ENCODE measurements at regions not wholly inside any gene's neighbourhood (a gene's known extent, or its start where the extent isn't known, plus 50 kb on each side); places are given as distances from the start of the nearest gene placed in this dataset.

DNA sequence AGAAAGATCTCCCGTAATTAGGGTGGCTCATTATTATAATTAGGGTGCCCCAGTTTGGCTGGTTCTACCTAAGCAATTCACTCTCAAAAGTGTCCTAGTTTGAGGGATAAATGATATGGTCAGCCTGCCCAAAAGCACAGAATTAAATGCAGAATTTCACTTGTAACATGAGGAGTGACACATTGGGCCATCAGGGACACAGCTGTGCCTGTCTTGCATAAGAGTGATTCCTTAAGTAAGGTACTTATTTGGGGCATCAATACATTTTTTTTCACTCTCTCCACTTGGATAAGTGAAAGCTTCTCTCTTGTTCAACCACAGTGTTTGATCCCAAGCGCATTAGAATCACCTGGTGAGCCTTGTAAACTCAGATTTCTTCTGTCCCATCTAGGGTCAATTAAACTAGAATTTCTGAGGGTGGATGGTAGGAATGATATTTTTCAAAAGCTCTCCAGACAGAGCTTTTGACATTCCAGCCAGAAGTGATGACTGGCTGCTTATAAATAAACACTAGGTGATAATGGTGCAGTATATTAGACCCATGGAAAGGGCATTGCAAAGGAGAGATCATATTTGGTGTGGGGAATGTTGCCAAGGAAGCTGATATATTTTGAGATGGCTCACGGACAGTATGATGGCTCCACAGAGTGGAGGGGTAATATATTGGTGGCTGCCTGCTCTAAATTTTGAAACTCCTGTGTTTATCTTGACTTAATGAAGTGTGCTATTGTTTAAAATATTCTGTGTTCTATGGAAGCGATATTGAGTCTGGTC lies 458.1 kb upstream of the RASGRP1 start:
- ChIA-PET CTCF (no interaction called here), POLR2A (no interaction called here)
- no peaks in the 10 kb centered on the region for H3K9me3 Mint-ChIP-seq
- peaks cover 4% of the 10 kb centered on the region for H3K27me3 Mint-ChIP-seq (ENCODE audit: low read depth)
- H3K36me3 Mint-ChIP-seq: no peaks in the 10 kb centered on the region
- no peak for TF ChIP-seq ZNF263 (CRISPR knock-in tag; IDR thresholded peaks at IDR 0.05; ENCODE audit: low read depth)
- no peak for TF ChIP-seq TCF7 (CRISPR knock-in tag; IDR thresholded peaks at IDR 0.05; ENCODE audit: low read depth)
- peaks cover 44% of the 10 kb centered on the region for H3K4me1 Mint-ChIP-seq
- DNase-seq (ENCODE audit: low spot score) (no peak), ATAC-seq (no peak)
- no peak overlapping the region for H3K27ac Mint-ChIP-seq
- H3K4me3 Mint-ChIP-seq: no peak overlapping the region

DNA sequence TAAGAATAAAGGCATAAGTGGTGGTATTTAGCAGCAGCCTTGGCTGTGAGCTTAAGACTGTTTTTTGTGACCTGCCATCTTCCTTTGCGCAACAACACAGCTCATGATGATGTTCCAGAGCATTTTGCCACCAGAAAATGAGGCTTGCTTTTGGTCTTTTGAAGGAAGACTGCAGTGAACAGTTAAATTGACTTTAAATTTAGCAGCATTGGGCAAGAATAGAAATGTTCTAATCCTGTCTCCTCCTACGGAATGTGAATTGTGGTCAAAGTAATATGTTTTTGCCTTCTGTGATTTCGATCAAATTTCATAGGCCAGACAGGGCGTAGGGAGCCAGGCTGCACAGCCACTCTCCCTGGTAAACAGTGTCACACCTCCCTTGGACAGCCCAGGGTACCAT lies 460.7 kb upstream of the RASGRP1 start:
- TF ChIP-seq, protein P1, sequence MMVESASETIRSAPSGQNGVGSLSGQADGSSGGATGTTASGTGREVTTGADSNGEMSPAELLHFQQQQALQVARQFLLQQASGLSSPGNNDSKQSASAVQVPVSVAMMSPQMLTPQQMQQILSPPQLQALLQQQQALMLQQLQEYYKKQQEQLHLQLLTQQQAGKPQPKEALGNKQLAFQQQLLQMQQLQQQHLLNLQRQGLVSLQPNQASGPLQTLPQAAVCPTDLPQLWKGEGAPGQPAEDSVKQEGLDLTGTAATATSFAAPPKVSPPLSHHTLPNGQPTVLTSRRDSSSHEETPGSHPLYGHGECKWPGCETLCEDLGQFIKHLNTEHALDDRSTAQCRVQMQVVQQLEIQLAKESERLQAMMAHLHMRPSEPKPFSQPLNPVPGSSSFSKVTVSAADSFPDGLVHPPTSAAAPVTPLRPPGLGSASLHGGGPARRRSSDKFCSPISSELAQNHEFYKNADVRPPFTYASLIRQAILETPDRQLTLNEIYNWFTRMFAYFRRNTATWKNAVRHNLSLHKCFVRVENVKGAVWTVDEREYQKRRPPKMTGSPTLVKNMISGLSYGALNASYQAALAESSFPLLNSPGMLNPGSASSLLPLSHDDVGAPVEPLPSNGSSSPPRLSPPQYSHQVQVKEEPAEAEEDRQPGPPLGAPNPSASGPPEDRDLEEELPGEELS (CRISPR knock-in tag; IDR thresholded peaks at IDR 0.05): no peak
- TF ChIP-seq EMX1 (CRISPR knock-in tag; IDR thresholded peaks at IDR 0.05) (no peak), GABPB1 (CRISPR knock-in tag; IDR thresholded peaks at IDR 0.05) (no peak), JUN (CRISPR knock-in tag; IDR thresholded peaks at IDR 0.05) (no peak), ESRRA (CRISPR knock-in tag; IDR thresholded peaks at IDR 0.05; ENCODE audit: borderline replicate concordance) (no peak), ZBTB21 (CRISPR knock-in tag; IDR thresholded peaks at IDR 0.05; ENCODE audit: borderline replicate concordance) (no peak), MXD4 (CRISPR knock-in tag; IDR thresholded peaks at IDR 0.05; ENCODE audit: borderline replicate concordance) (no peak), NFYB (CRISPR knock-in tag; conservative IDR thresholded peaks at IDR 0.05; ENCODE audit: low read depth) (no peak), NFATC4 (CRISPR knock-in tag; IDR thresholded peaks at IDR 0.05) (no peak), ZNF263 (CRISPR knock-in tag; IDR thresholded peaks at IDR 0.05; ENCODE audit: low read depth) (no peak)
- TF ChIP-seq, protein P2, sequence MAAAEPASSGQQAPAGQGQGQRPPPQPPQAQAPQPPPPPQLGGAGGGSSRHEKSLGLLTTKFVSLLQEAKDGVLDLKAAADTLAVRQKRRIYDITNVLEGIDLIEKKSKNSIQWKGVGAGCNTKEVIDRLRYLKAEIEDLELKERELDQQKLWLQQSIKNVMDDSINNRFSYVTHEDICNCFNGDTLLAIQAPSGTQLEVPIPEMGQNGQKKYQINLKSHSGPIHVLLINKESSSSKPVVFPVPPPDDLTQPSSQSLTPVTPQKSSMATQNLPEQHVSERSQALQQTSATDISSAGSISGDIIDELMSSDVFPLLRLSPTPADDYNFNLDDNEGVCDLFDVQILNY (CRISPR knock-in tag; IDR thresholded peaks at IDR 0.05): no peak
- TF ChIP-seq, protein P3, sequence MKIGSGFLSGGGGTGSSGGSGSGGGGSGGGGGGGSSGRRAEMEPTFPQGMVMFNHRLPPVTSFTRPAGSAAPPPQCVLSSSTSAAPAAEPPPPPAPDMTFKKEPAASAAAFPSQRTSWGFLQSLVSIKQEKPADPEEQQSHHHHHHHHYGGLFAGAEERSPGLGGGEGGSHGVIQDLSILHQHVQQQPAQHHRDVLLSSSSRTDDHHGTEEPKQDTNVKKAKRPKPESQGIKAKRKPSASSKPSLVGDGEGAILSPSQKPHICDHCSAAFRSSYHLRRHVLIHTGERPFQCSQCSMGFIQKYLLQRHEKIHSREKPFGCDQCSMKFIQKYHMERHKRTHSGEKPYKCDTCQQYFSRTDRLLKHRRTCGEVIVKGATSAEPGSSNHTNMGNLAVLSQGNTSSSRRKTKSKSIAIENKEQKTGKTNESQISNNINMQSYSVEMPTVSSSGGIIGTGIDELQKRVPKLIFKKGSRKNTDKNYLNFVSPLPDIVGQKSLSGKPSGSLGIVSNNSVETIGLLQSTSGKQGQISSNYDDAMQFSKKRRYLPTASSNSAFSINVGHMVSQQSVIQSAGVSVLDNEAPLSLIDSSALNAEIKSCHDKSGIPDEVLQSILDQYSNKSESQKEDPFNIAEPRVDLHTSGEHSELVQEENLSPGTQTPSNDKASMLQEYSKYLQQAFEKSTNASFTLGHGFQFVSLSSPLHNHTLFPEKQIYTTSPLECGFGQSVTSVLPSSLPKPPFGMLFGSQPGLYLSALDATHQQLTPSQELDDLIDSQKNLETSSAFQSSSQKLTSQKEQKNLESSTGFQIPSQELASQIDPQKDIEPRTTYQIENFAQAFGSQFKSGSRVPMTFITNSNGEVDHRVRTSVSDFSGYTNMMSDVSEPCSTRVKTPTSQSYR (CRISPR knock-in tag; IDR thresholded peaks at IDR 0.05): no peak
- TF ChIP-seq, protein P4, sequence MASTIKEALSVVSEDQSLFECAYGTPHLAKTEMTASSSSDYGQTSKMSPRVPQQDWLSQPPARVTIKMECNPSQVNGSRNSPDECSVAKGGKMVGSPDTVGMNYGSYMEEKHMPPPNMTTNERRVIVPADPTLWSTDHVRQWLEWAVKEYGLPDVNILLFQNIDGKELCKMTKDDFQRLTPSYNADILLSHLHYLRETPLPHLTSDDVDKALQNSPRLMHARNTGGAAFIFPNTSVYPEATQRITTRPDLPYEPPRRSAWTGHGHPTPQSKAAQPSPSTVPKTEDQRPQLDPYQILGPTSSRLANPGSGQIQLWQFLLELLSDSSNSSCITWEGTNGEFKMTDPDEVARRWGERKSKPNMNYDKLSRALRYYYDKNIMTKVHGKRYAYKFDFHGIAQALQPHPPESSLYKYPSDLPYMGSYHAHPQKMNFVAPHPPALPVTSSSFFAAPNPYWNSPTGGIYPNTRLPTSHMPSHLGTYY (CRISPR knock-in tag; IDR thresholded peaks at IDR 0.05): no peak
- TF ChIP-seq, protein P5, sequence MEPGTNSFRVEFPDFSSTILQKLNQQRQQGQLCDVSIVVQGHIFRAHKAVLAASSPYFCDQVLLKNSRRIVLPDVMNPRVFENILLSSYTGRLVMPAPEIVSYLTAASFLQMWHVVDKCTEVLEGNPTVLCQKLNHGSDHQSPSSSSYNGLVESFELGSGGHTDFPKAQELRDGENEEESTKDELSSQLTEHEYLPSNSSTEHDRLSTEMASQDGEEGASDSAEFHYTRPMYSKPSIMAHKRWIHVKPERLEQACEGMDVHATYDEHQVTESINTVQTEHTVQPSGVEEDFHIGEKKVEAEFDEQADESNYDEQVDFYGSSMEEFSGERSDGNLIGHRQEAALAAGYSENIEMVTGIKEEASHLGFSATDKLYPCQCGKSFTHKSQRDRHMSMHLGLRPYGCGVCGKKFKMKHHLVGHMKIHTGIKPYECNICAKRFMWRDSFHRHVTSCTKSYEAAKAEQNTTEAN (CRISPR knock-in tag; IDR thresholded peaks at IDR 0.05): no peak
- TF ChIP-seq, protein P6, sequence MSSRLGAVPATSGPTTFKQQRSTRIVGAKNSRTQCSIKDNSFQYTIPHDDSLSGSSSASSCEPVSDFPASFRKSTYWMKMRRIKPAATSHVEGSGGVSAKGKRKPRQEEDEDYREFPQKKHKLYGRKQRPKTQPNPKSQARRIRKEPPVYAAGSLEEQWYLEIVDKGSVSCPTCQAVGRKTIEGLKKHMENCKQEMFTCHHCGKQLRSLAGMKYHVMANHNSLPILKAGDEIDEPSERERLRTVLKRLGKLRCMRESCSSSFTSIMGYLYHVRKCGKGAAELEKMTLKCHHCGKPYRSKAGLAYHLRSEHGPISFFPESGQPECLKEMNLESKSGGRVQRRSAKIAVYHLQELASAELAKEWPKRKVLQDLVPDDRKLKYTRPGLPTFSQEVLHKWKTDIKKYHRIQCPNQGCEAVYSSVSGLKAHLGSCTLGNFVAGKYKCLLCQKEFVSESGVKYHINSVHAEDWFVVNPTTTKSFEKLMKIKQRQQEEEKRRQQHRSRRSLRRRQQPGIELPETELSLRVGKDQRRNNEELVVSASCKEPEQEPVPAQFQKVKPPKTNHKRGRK (CRISPR knock-in tag; IDR thresholded peaks at IDR 0.05; ENCODE audit: borderline replicate concordance): no peak
- TF ChIP-seq, protein P7, sequence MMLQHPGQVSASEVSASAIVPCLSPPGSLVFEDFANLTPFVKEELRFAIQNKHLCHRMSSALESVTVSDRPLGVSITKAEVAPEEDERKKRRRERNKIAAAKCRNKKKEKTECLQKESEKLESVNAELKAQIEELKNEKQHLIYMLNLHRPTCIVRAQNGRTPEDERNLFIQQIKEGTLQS (CRISPR knock-in tag; conservative IDR thresholded peaks at IDR 0.05): no peak
- DNase-seq (ENCODE audit: low spot score) (no peak), ATAC-seq (no peak)
- Mint-ChIP-seq H3K27me3 (ENCODE audit: low read depth) (no peaks in the 10 kb centered on the region), H3K9me3 (no peaks in the 10 kb centered on the region), H3K4me1 (peaks cover 44% of the 10 kb centered on the region), H3K36me3 (no peaks in the 10 kb centered on the region), H3K4me3 (no peak overlapping the region), H3K27ac (no peak overlapping the region)
- ChIA-PET POLR2A (no interaction called here), CTCF (no interaction called here)
